PC-3 (cell line): ENCODE measurements at regions not wholly inside any gene's neighbourhood (a gene's known extent, or its start where the extent isn't known, plus 50 kb on each side); places are given as distances from the start of the nearest gene placed in this dataset.

Experiments used
- ATAC-seq: fragments of 200-7000 bp; cut with Tn5 transposase; 2 replicates; pipeline ENCODE4 v1.9.1; 2020; ENCODE audit warnings: mild to moderate bottlenecking, moderate library complexity
- BruUV-seq: library from RNA; stranded (reverse); fragments of 400-500 nt; replicated peaks from 2 replicates; lab custom pipeline; 2021; lab: Mats Ljungman, UMichigan
- CTCF ChIA-PET: fragments of 300-600 bp; sonication (Branson Sonifier 250); formaldehyde crosslinking; loops from one replicate; lab custom pipeline; 2022; ENCODE audit warnings: antibody characterized with exemption; lab: Charles Lee
- POLR2A ChIA-PET: fragments of 300-600 bp; sonication (Branson Sonifier 250); formaldehyde crosslinking; loops from one replicate; lab custom pipeline; 2022; ENCODE audit warnings: antibody characterized with exemption; ENCODE audit not compliant: unreplicated experiment; lab: Charles Lee
- DNase-seq: peaks from one replicate; pipeline ENCODE4 v3.0.0-alpha.2; 2015
- H2AFZ ChIP-seq: fragments of 300-600 bp; sonication (generic); 2 replicates; pipeline ENCODE4 v1.6.0; 2016; ENCODE audit warnings: antibody characterized with exemption, low read length
- H3F3A ChIP-seq: fragments of 300-600 bp; sonication (generic); one replicate; pipeline ENCODE4 v1.6.0; 2017; ENCODE audit warnings: antibody characterized with exemption, low read length, control low read depth, mild to moderate bottlenecking; ENCODE audit not compliant: unreplicated experiment
- H3K27ac ChIP-seq: fragments of 300-600 bp; sonication (generic); 2 replicates; pipeline ENCODE4 v1.5.1; 2016; ENCODE audit warnings: mild to moderate bottlenecking, low read length
- H3K27me3 ChIP-seq: fragments of 300-600 bp; sonication (generic); 2 replicates; pipeline ENCODE4 v1.6.1; 2016; ENCODE audit warnings: low read length, mixed read lengths
- H3K36me3 ChIP-seq: fragments of 300-600 bp; sonication (generic); 2 replicates; pipeline ENCODE4 v1.6.1; 2016; ENCODE audit warnings: low read depth, mixed run types, low read length, mixed read lengths
- H3K4me1 ChIP-seq: fragments of 300-600 bp; sonication (generic); 2 replicates; pipeline ENCODE4 v1.5.1; 2016; ENCODE audit warnings: low read length; ENCODE audit not compliant: insufficient read depth
- H3K4me2 ChIP-seq: fragments of 300-600 bp; sonication (generic); 2 replicates; pipeline ENCODE4 v1.6.0; 2016; ENCODE audit warnings: low read length
- H3K4me3 ChIP-seq: fragments of 300-600 bp; sonication (generic); 2 replicates; pipeline ENCODE4 v1.5.1; 2016; ENCODE audit warnings: mild to moderate bottlenecking, low read length, mixed read lengths
- H3K79me2 ChIP-seq: fragments of 300-600 bp; sonication (generic); 2 replicates; pipeline ENCODE4 v1.6.1; 2017; ENCODE audit warnings: low read length, mixed read lengths
- H3K9ac ChIP-seq: fragments of 300-600 bp; sonication (generic); 2 replicates; pipeline ENCODE4 v1.6.0; 2016; ENCODE audit warnings: mild to moderate bottlenecking, low read length
- H3K9me2 ChIP-seq: fragments of 300-600 bp; sonication (generic); replicated peaks from 2 replicates; pipeline ENCODE4 v1.6.1; 2016; ENCODE audit warnings: mixed run types, low read length, mixed read lengths
- H3K9me3 ChIP-seq: fragments of 300-600 bp; sonication (generic); 2 replicates; pipeline ENCODE4 v1.6.1; 2016; ENCODE audit warnings: low read length, mixed read lengths
- H4K20me1 ChIP-seq: fragments of 300-600 bp; sonication (generic); 2 replicates; pipeline ENCODE4 v1.6.1; 2016; ENCODE audit warnings: low read length, mixed read lengths
- CTCF ChIP-seq: fragments of 300-600 bp; sonication (generic); conservative IDR thresholded peaks from 2 replicates; pipeline ENCODE4 v1.5.1; 2017; ENCODE audit warnings: antibody characterized with exemption, low read depth, mild to moderate bottlenecking, low read length
- EZH2 ChIP-seq: fragments of 300-600 bp; sonication (generic); IDR thresholded peaks from one replicate; pipeline ENCODE4 v1.6.1; 2017; ENCODE audit warnings: antibody characterized with exemption, mild to moderate bottlenecking, low read length; ENCODE audit not compliant: unreplicated experiment
- EZH2phosphoT487 ChIP-seq: fragments of 300-600 bp; sonication (generic); IDR thresholded peaks from 2 replicates; pipeline ENCODE4 v1.6.1; 2018; ENCODE audit warnings: mild to moderate bottlenecking, antibody characterized with exemption, low read length, borderline replicate concordance
- intact Hi-C: fragments of 100-400 bp; cut with micrococcal nuclease; formaldehyde crosslinking; loops from 2 replicates; pipeline ENCODE4 v1.9.0; 2023

GRCh38 chr4:123568936-123569335 lies 172.3 kb downstream of the SPRY1 start:
- no peak overlapping the region for H3K4me3 ChIP-seq
- intact Hi-C loops = no loop called here
- H2AFZ ChIP-seq = no peak overlapping the region
- no peaks in the 10 kb centered on the region for H3K9me3 ChIP-seq
- ATAC-seq (no peak), DNase-seq (no peak)
- no peaks in the 10 kb centered on the region for H4K20me1 ChIP-seq
- no peaks in the 10 kb centered on the region for H3K4me1 ChIP-seq
- H3K9ac ChIP-seq = no peak overlapping the region
- ChIA-PET POLR2A (no interaction called here), CTCF (no interaction called here)
- no peak overlapping the region for H3K27ac ChIP-seq
- no peaks in the 10 kb centered on the region for H3K9me2 ChIP-seq
- no peaks in the 10 kb centered on the region for H3K36me3 ChIP-seq
- TF ChIP-seq CTCF (no peak), EZH2phosphoT487 (no peak), EZH2 (no peak)
- H3F3A ChIP-seq = no peaks in the 10 kb centered on the region
- BruUV-seq = no TSS peak
- H3K79me2 ChIP-seq = no peaks in the 10 kb centered on the region
- H3K4me2 ChIP-seq = no peak overlapping the region
- H3K27me3 ChIP-seq = no peaks in the 10 kb centered on the region

GRCh38 chr4:123569541-123569940 lies 172.9 kb downstream of the SPRY1 start:
- Histone ChIP-seq H3K79me2 (no peaks in the 10 kb centered on the region), H3K4me2 (no peak overlapping the region), H3K9me2 (no peaks in the 10 kb centered on the region), H4K20me1 (no peaks in the 10 kb centered on the region), H3K4me3 (no peak overlapping the region), H3K27me3 (no peaks in the 10 kb centered on the region), H2AFZ (no peak overlapping the region), H3K4me1 (no peaks in the 10 kb centered on the region), H3F3A (no peaks in the 10 kb centered on the region), H3K36me3 (no peaks in the 10 kb centered on the region), H3K9ac (no peak overlapping the region), H3K9me3 (no peaks in the 10 kb centered on the region), H3K27ac (no peak overlapping the region)
- CTCF ChIA-PET = no interaction called here
- intact Hi-C loops = no loop called here
- DNase-seq (no peak), ATAC-seq (no peak)
- POLR2A ChIA-PET = no interaction called here
- no TSS peak for BruUV-seq
- TF ChIP-seq CTCF (no peak), EZH2 (no peak), EZH2phosphoT487 (no peak)

- intact Hi-C loops = no loop called here
- Histone ChIP-seq H3K4me2 (no peak overlapping the region), H3F3A (no peaks in the 10 kb centered on the region), H3K9me3 (no peaks in the 10 kb centered on the region), H3K9me2 (no peaks in the 10 kb centered on the region), H4K20me1 (no peaks in the 10 kb centered on the region), H2AFZ (no peak overlapping the region), H3K27ac (no peak overlapping the region), H3K4me1 (no peaks in the 10 kb centered on the region), H3K79me2 (no peaks in the 10 kb centered on the region), H3K4me3 (no peak overlapping the region), H3K36me3 (no peaks in the 10 kb centered on the region), H3K9ac (no peak overlapping the region), H3K27me3 (no peaks in the 10 kb centered on the region)
- BruUV-seq = no TSS peak
- DNase-seq (no peak), ATAC-seq (no peak)
- TF ChIP-seq EZH2phosphoT487 = no peak
- TF ChIP-seq CTCF = no peak
- no peak for TF ChIP-seq EZH2
- ChIA-PET CTCF (no interaction called here), POLR2A (no interaction called here)
These were observed 177.4 kb downstream of the SPRY1 start for GRCh38 chr4:123573866-123574508.
